ENCODE measurements at regions not wholly inside any gene's neighbourhood (a gene's known extent, or its start where the extent isn't known, plus 50 kb on each side); places are given as distances from the start of the nearest gene placed in this dataset.

GRCh38 chr3:40997711-40998519 lies 201.4 kb upstream of the CTNNB1 start:
- Mint-ChIP-seq H3K4me3 (no peak overlapping the region), H3K27me3 (peaks cover 3% of the 10 kb centered on the region), H3K27ac (no peak overlapping the region), H3K36me3 (ENCODE audit: low read depth) (no peaks in the 10 kb centered on the region), H3K4me1 (ENCODE audit: low read depth) (peaks cover 7% of the 10 kb centered on the region), H3K9me3 (no peaks in the 10 kb centered on the region)

- peaks cover 7% of the 10 kb centered on the region for H3K27me3 Mint-ChIP-seq
- H3K27ac Mint-ChIP-seq: no peak overlapping the region
- H3K9me3 Mint-ChIP-seq: no peaks in the 10 kb centered on the region
- no peak overlapping the region for H3K4me3 Mint-ChIP-seq
- H3K4me1 Mint-ChIP-seq (ENCODE audit: low read depth): peaks cover 7% of the 10 kb centered on the region
- H3K36me3 Mint-ChIP-seq (ENCODE audit: low read depth): no peaks in the 10 kb centered on the region
These were observed 199.6 kb upstream of the CTNNB1 start for GRCh38 chr3:40999682-41000081.

DNA sequence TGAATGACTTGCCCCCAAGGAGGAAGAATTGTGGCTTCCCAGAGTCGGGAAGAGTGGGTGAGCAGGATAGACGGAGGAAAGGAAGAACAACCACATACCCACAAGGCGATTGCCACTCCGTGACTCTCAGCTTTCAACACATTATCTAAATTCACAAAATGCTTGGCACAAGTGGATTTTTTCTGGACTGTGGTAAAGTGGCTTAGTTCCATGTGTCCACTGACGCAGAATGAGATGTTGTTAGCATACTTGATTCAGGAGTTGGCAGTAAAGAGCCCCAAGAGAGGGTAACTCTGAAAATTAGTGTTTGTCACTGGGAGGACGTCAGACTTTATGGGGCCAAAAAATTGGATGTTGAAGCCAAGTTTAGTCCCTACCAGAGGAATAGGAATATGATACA lies 198.8 kb upstream of the CTNNB1 start:
- H3K4me3 Mint-ChIP-seq: no peak overlapping the region
- H3K27me3 Mint-ChIP-seq: peaks cover 7% of the 10 kb centered on the region
- H3K36me3 Mint-ChIP-seq (ENCODE audit: low read depth): no peaks in the 10 kb centered on the region
- no peaks in the 10 kb centered on the region for H3K9me3 Mint-ChIP-seq
- H3K4me1 Mint-ChIP-seq (ENCODE audit: low read depth): peaks cover 7% of the 10 kb centered on the region
- H3K27ac Mint-ChIP-seq: no peak overlapping the region

DNA sequence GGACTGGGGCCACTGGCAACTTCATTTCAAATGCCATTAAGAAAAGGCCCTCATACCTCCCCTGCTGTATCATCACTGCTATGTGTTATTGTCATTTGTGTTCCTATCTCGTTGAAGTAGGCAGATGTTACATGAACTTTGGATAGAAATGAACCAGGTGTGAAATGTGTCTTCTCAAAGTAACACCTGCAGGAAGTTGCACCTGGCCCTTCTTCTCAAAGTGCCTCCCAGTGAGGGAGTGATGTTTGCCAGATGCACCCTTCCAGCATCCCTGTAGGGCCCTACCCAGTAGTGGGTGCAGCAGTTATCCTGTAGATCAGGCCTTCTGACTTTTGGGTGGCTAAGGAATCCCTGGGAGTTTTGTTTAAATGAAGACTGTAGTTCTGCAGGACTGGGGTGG lies 197.7 kb upstream of the CTNNB1 start:
- no peak overlapping the region for H3K27ac Mint-ChIP-seq
- H3K36me3 Mint-ChIP-seq (ENCODE audit: low read depth): no peaks in the 10 kb centered on the region
- peaks cover 7% of the 10 kb centered on the region for H3K27me3 Mint-ChIP-seq
- no peaks in the 10 kb centered on the region for H3K9me3 Mint-ChIP-seq
- H3K4me3 Mint-ChIP-seq: no peak overlapping the region
- H3K4me1 Mint-ChIP-seq (ENCODE audit: low read depth): peaks cover 7% of the 10 kb centered on the region

DNA sequence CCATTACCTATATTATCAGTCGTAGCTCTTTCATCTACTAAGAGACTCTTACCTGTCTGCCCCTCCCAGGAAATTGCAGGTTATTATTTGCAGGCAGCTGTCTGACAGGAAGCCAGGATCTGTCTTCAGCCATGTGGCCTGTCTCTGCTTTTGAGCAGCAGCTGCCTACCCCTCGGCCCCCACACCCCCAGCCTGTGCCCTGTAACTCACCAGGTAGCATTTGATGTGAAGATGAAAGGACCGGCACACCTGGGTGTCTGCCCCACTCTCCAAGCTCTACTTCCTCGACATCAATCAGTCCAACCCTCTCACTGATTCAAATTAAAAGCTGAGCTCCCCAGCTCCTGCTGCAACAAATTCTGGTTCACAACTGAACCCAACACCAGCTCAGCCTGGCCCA lies 197.2 kb upstream of the CTNNB1 start:
- Mint-ChIP-seq H3K4me1 (ENCODE audit: low read depth) (peaks cover 7% of the 10 kb centered on the region), H3K4me3 (no peak overlapping the region), H3K27ac (no peak overlapping the region), H3K9me3 (no peaks in the 10 kb centered on the region), H3K36me3 (ENCODE audit: low read depth) (no peaks in the 10 kb centered on the region), H3K27me3 (peaks cover 7% of the 10 kb centered on the region)

DNA sequence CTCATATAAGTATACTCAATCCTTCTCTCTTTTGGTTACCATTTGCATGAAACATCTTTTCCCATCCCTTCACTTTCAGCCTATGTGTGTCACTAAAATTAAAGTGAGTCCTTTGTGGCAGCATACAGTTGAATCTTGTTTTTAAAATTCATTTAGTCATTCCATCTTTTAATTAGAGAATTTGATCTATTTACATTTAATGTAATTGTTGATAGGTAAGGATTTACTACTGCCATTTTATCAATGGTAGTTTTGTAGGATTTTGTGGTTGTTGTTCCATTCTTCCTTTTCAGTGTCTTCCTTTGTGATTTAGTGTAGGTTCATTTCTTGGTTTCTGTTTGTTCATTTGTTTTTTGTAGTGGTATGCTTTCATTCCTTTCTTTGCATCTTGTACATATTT lies 191.9 kb upstream of the CTNNB1 start:
- no peak overlapping the region for H3K4me3 Mint-ChIP-seq
- peaks cover 10% of the 10 kb centered on the region for H3K9me3 Mint-ChIP-seq
- no peak overlapping the region for H3K27ac Mint-ChIP-seq
- H3K4me1 Mint-ChIP-seq (ENCODE audit: low read depth): peaks cover 4% of the 10 kb centered on the region
- H3K27me3 Mint-ChIP-seq: peaks cover 19% of the 10 kb centered on the region
- peaks cover 6% of the 10 kb centered on the region for H3K36me3 Mint-ChIP-seq (ENCODE audit: low read depth)

DNA sequence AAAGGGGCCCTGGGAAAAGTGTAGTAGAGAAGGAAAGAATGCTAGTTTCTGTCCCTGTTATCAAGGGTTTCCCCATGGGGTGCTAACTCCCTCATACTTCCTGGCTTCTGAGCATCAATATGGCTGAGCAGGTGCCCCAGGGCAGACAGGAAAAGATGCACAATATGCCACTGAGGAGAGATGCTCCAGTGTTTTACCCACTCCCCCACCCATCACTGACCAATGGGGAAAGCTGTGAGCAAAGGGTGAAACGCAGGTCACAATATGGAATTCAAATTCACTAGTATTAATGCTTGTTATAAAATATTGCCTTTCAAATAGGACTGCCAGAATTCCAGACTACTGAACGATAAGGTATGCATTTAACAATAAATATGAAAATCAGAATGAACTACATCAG lies 187.5 kb upstream of the CTNNB1 start:
- Mint-ChIP-seq H3K4me3 (no peak overlapping the region), H3K4me1 (ENCODE audit: low read depth) (no peaks in the 10 kb centered on the region), H3K27ac (no peak overlapping the region), H3K36me3 (ENCODE audit: low read depth) (peaks cover 6% of the 10 kb centered on the region), H3K9me3 (peaks cover 10% of the 10 kb centered on the region), H3K27me3 (peaks cover 27% of the 10 kb centered on the region)

GRCh38 chr3:41018855-41019254 lies 180.4 kb upstream of the CTNNB1 start:
- no peak overlapping the region for H3K27ac Mint-ChIP-seq
- no peaks in the 10 kb centered on the region for H3K9me3 Mint-ChIP-seq
- no peaks in the 10 kb centered on the region for H3K4me1 Mint-ChIP-seq (ENCODE audit: low read depth)
- no peak overlapping the region for H3K4me3 Mint-ChIP-seq
- H3K36me3 Mint-ChIP-seq (ENCODE audit: low read depth): no peaks in the 10 kb centered on the region
- peaks cover 11% of the 10 kb centered on the region for H3K27me3 Mint-ChIP-seq

- Mint-ChIP-seq H3K4me1 (ENCODE audit: low read depth) (no peaks in the 10 kb centered on the region), H3K27me3 (peaks cover 7% of the 10 kb centered on the region), H3K27ac (no peak overlapping the region), H3K4me3 (no peak overlapping the region), H3K36me3 (ENCODE audit: low read depth) (no peaks in the 10 kb centered on the region), H3K9me3 (no peaks in the 10 kb centered on the region)
These were observed 175.1 kb upstream of the CTNNB1 start for GRCh38 chr3:41024031-41024836.

GRCh38 chr3:41026394-41027177 lies 172.7 kb upstream of the CTNNB1 start:
- Mint-ChIP-seq H3K9me3 (no peaks in the 10 kb centered on the region), H3K27ac (no peak overlapping the region), H3K4me3 (no peak overlapping the region), H3K4me1 (ENCODE audit: low read depth) (no peaks in the 10 kb centered on the region), H3K36me3 (ENCODE audit: low read depth) (no peaks in the 10 kb centered on the region), H3K27me3 (peaks cover 6% of the 10 kb centered on the region)

- Mint-ChIP-seq H3K4me3 (no peak overlapping the region), H3K9me3 (no peaks in the 10 kb centered on the region), H3K36me3 (ENCODE audit: low read depth) (no peaks in the 10 kb centered on the region), H3K27ac (no peak overlapping the region), H3K27me3 (peaks cover 7% of the 10 kb centered on the region), H3K4me1 (ENCODE audit: low read depth) (no peaks in the 10 kb centered on the region)
These were observed 169.9 kb upstream of the CTNNB1 start for GRCh38 chr3:41029356-41029755.

GRCh38 chr3:41030220-41030619 lies 169.1 kb upstream of the CTNNB1 start:
- H3K4me1 Mint-ChIP-seq (ENCODE audit: low read depth): no peaks in the 10 kb centered on the region
- no peak overlapping the region for H3K4me3 Mint-ChIP-seq
- no peak overlapping the region for H3K27ac Mint-ChIP-seq
- H3K27me3 Mint-ChIP-seq: peaks cover 7% of the 10 kb centered on the region
- H3K36me3 Mint-ChIP-seq (ENCODE audit: low read depth): no peaks in the 10 kb centered on the region
- H3K9me3 Mint-ChIP-seq: no peaks in the 10 kb centered on the region

DNA sequence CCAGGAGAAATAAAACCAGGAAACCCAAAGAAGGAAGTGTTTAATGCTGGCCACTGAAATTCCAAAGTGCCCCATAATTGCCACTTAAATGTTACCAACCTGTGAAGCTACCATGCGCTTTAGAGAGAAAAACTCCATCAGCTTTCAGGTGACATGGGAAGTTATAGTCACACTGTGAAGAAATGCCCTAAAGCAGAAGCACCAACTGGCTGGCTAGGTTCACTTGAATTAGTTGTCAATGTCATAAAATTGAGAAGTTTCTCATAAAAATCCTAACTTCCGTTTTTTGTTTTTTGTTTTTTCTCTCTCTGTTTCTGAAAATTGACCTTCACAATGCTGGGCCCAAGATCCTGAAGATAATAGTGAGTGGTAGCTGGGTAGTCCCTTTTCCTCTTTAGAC lies 167.9 kb upstream of the CTNNB1 start:
- H3K9me3 Mint-ChIP-seq: no peaks in the 10 kb centered on the region
- no peak overlapping the region for H3K4me3 Mint-ChIP-seq
- H3K36me3 Mint-ChIP-seq (ENCODE audit: low read depth): no peaks in the 10 kb centered on the region
- peaks cover 7% of the 10 kb centered on the region for H3K27me3 Mint-ChIP-seq
- H3K4me1 Mint-ChIP-seq (ENCODE audit: low read depth): no peaks in the 10 kb centered on the region
- no peak overlapping the region for H3K27ac Mint-ChIP-seq

- Mint-ChIP-seq H3K27ac (no peak overlapping the region), H3K4me3 (no peak overlapping the region), H3K4me1 (ENCODE audit: low read depth) (no peaks in the 10 kb centered on the region), H3K27me3 (peaks cover 7% of the 10 kb centered on the region), H3K9me3 (no peaks in the 10 kb centered on the region), H3K36me3 (ENCODE audit: low read depth) (no peaks in the 10 kb centered on the region)
These were observed 165.3 kb upstream of the CTNNB1 start for GRCh38 chr3:41033956-41034519.

All from stimulated activated naive CD8-positive, alpha-beta T cell treated with anti-CD3 and anti-CD28 coated beads, Interleukin-15, Interleukin-2, amounts not matched to agents 100 ng/mL and 50 ng/mL, for 24 hours (primary cell).